HG03196 (cell line): ENCODE measurements at regions not wholly inside any gene's neighbourhood (a gene's known extent, or its start where the extent isn't known, plus 50 kb on each side); places are given as distances from the start of the nearest gene placed in this dataset.

Experiments used
- ATAC-seq: cut with Tn5 transposase; IDR thresholded peaks from one replicate; pipeline ENCODE4 v1.9.1; 2021; ENCODE audit not compliant: unreplicated experiment

GRCh38 chr10:128880159-128880725 is 586.8 kb upstream of the MGMT start:
- no peak for ATAC-seq

- ATAC-seq = no peak
These were observed 586.0 kb upstream of the MGMT start for GRCh38 chr10:128881086-128881485.

- no peak for ATAC-seq
These were observed 583.6 kb upstream of the MGMT start for GRCh38 chr10:128883231-128884032.

- no peak for ATAC-seq
These were observed 583.0 kb upstream of the MGMT start for GRCh38 chr10:128884033-128884425.

GRCh38 chr10:128884496-128885072 is 582.5 kb upstream of the MGMT start:
- no peak for ATAC-seq

- ATAC-seq = no peak
These were observed 581.2 kb upstream of the MGMT start for GRCh38 chr10:128885573-128886555.

GRCh38 chr10:128887856-128888255 is 579.2 kb upstream of the MGMT start:
- no peak for ATAC-seq

GRCh38 chr10:128892005-128892404 is 575.0 kb upstream of the MGMT start:
- no peak for ATAC-seq

GRCh38 chr10:128894641-128895040 is 572.4 kb upstream of the MGMT start:
- no peak for ATAC-seq

GRCh38 chr10:128895473-128895872 is 571.6 kb upstream of the MGMT start:
- no peak for ATAC-seq

GRCh38 chr10:128896116-128896795 is 570.8 kb upstream of the MGMT start:
- no peak for ATAC-seq

GRCh38 chr10:128896963-128897362 is 570.1 kb upstream of the MGMT start:
- no peak for ATAC-seq

- no peak for ATAC-seq
These were observed 569.5 kb upstream of the MGMT start for GRCh38 chr10:128897401-128898129.

GRCh38 chr10:128898133-128898915 is 568.7 kb upstream of the MGMT start:
- ATAC-seq = no peak

- ATAC-seq = no peak
These were observed 568.2 kb upstream of the MGMT start for GRCh38 chr10:128898916-128899195.

GRCh38 chr10:128900456-128900855 is 566.6 kb upstream of the MGMT start:
- ATAC-seq = no peak

- no peak for ATAC-seq
These were observed 565.8 kb upstream of the MGMT start for GRCh38 chr10:128901236-128901635.

- no peak for ATAC-seq
These were observed 564.9 kb upstream of the MGMT start for GRCh38 chr10:128902031-128902710.
